Adrenal gland (tissue), 5 donors: ENCODE measurements at regions not wholly inside any gene's neighbourhood (a gene's known extent, or its start where the extent isn't known, plus 50 kb on each side); places are given as distances from the start of the nearest gene placed in this dataset.

Source experiments
- POLR2A ChIP-seq, 2 donors: fragments of 450-650 bp; IDR thresholded peaks; one replicate each; pipeline ENCODE4 v1.6.1; 2017; ENCODE audit warnings: antibody characterized with exemption in 2 of 2, mild to moderate bottlenecking in 2 of 2, moderate library complexity in 1 of 2
- TF ChIP-seq, protein P1 (sequence below), 6 experiments: fragments of 450-650 bp in 4 of 6; fragments of 200-600 bp in 2 of 6; sonication (generic) in 1 of 6; IDR thresholded peaks; 1 replicate in 5 of 6; 2 replicates in 1 of 6; pipeline versions ENCODE4 v1.5.1 to v1.8.0; 2016 to 2021; ENCODE audit warnings: antibody characterized with exemption in 6 of 6, mild to moderate bottlenecking in 2 of 6, moderate library complexity in 1 of 6
- donor health status: DM: no; HTN: no; CAD: no.

- no peak for TF ChIP-seq POLR2A (IDR thresholded peaks at IDR 0.05)
- TF ChIP-seq, protein P1, sequence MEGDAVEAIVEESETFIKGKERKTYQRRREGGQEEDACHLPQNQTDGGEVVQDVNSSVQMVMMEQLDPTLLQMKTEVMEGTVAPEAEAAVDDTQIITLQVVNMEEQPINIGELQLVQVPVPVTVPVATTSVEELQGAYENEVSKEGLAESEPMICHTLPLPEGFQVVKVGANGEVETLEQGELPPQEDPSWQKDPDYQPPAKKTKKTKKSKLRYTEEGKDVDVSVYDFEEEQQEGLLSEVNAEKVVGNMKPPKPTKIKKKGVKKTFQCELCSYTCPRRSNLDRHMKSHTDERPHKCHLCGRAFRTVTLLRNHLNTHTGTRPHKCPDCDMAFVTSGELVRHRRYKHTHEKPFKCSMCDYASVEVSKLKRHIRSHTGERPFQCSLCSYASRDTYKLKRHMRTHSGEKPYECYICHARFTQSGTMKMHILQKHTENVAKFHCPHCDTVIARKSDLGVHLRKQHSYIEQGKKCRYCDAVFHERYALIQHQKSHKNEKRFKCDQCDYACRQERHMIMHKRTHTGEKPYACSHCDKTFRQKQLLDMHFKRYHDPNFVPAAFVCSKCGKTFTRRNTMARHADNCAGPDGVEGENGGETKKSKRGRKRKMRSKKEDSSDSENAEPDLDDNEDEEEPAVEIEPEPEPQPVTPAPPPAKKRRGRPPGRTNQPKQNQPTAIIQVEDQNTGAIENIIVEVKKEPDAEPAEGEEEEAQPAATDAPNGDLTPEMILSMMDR (IDR thresholded peaks at IDR 0.05): no peak
Measured at GRCh38 chr3:72517336-72517735, 330.9 kb downstream of the SHQ1 start.
